ENCODE measurements at regions not wholly inside any gene's neighbourhood (a gene's known extent, or its start where the extent isn't known, plus 50 kb on each side); places are given as distances from the start of the nearest gene placed in this dataset.

- no peak for TF ChIP-seq CTCF (IDR thresholded peaks at IDR 0.05)
- TF ChIP-seq POLR2A (IDR thresholded peaks at IDR 0.05), result no peak
These were observed 746.2 kb upstream of the USP15 start for GRCh38 chr12:61514016-61514415.

Measured in sigmoid colon (tissue), 3 donors.